PC-9 (cell line): ENCODE measurements at regions not wholly inside any gene's neighbourhood (a gene's known extent, or its start where the extent isn't known, plus 50 kb on each side); places are given as distances from the start of the nearest gene placed in this dataset.

Experiments
- EZH2 ChIP-seq: fragments of 200-600 bp; sonication (generic); IDR thresholded peaks from 2 replicates; pipeline ENCODE4 v1.8.0; 2017; ENCODE audit warnings: antibody characterized with exemption, low read depth
- TF ChIP-seq, protein P1 (sequence below): fragments of 200-600 bp; sonication (generic); conservative IDR thresholded peaks from 2 replicates; pipeline ENCODE4 v1.6.1; 2017; ENCODE audit warnings: mixed run types, antibody characterized with exemption, mild to moderate bottlenecking, moderate library complexity

DNA sequence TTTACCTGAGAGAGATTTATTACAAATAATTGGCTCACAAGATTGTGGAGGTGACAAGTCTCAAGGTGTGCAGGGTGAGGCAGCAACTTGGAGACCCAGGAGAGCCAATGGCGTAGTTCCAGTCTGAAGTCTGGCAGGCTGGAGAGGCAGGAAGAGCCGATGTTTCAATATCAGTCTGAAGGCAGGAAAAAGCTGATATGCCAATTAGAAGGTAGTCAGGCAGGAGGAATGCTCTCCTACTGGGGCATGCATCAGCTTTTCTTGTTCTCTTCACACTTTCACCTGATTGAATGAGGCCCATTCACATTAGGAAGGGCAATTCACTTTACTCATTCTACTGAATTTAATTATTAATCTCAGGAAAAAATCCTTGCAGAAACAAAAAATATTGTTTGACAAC lies 1351.7 kb upstream of the ADGRL3 start:
- TF ChIP-seq, protein P1, sequence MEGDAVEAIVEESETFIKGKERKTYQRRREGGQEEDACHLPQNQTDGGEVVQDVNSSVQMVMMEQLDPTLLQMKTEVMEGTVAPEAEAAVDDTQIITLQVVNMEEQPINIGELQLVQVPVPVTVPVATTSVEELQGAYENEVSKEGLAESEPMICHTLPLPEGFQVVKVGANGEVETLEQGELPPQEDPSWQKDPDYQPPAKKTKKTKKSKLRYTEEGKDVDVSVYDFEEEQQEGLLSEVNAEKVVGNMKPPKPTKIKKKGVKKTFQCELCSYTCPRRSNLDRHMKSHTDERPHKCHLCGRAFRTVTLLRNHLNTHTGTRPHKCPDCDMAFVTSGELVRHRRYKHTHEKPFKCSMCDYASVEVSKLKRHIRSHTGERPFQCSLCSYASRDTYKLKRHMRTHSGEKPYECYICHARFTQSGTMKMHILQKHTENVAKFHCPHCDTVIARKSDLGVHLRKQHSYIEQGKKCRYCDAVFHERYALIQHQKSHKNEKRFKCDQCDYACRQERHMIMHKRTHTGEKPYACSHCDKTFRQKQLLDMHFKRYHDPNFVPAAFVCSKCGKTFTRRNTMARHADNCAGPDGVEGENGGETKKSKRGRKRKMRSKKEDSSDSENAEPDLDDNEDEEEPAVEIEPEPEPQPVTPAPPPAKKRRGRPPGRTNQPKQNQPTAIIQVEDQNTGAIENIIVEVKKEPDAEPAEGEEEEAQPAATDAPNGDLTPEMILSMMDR: no peak
- TF ChIP-seq EZH2: no peak
